ENCODE measurements at regions not wholly inside any gene's neighbourhood (a gene's known extent, or its start where the extent isn't known, plus 50 kb on each side); places are given as distances from the start of the nearest gene placed in this dataset.

DNA sequence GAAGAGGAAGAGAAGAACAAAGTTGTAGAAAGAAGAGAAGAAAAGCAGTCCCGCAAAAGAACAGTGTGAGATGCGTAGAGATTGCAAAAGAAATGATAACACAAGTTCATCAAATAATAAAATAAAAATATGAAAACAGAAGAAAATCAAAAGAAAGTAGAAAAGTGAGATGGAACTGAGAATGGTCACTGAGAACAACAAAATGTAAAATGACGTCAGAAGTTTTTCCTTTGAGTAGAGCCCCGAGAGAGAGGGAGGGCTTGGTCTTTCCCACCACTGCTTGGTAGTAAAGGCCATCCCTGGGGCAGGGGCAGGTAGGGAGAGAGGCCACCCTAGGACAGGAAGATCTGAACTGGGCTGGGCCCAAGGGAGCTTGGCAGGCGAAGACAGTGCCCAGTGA, 533.7 kb downstream of the QKI start:
- Histone ChIP-seq H3K4me1 (ENCODE audit: control insufficient read depth, insufficient read depth, low read length) (peaks cover 5% of the 10 kb centered on the region), H3K4me3 (ENCODE audit: low read length in 2 of 2) (no peak overlapping the region), H3K27me3 (ENCODE audit: control insufficient read depth in 1 of 2, insufficient read depth in 2 of 2, low read length in 2 of 2) (no peaks in the 10 kb centered on the region), H3K9ac (ENCODE audit: low read length in 2 of 2) (no peak overlapping the region), H3K27ac (ENCODE audit: low read length) (no peak overlapping the region), H3K36me3 (ENCODE audit: control insufficient read depth in 2 of 2, insufficient read depth in 2 of 2, low read length in 2 of 2) (no peaks in the 10 kb centered on the region), H3K9me3 (ENCODE audit: control insufficient read depth in 2 of 2, low read length in 2 of 2) (no peaks in the 10 kb centered on the region)

DNA sequence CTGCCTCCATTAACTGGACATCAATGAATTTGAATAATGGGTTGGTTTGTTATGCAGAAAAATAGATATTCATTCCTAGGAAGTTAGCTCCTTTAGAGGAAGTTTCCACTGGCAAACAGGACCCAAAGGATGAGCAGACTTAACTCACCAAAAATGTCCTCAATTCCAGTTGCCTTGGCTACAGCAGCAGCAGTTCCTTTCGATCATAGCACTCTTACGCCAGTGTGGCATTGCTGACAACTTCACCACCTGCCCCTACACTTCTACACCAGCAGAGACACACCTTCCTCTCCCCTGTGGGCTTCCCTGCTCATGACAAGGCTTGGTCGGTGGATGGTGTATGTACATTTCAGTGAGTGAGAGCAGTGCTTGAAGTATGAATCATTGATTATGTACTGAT, 532.8 kb downstream of the QKI start:
- H3K27me3 ChIP-seq (ENCODE audit: control insufficient read depth in 1 of 2, insufficient read depth in 2 of 2, low read length in 2 of 2): no peaks in the 10 kb centered on the region
- H3K36me3 ChIP-seq (ENCODE audit: control insufficient read depth in 2 of 2, insufficient read depth in 2 of 2, low read length in 2 of 2): no peaks in the 10 kb centered on the region
- no peaks in the 10 kb centered on the region for H3K9me3 ChIP-seq (ENCODE audit: control insufficient read depth in 2 of 2, low read length in 2 of 2)
- no peak overlapping the region for H3K9ac ChIP-seq (ENCODE audit: low read length in 2 of 2)
- H3K4me1 ChIP-seq (ENCODE audit: control insufficient read depth, insufficient read depth, low read length): peaks cover 5% of the 10 kb centered on the region
- no peak overlapping the region for H3K4me3 ChIP-seq (ENCODE audit: low read length in 2 of 2)
- no peak overlapping the region for H3K27ac ChIP-seq (ENCODE audit: low read length)

DNA sequence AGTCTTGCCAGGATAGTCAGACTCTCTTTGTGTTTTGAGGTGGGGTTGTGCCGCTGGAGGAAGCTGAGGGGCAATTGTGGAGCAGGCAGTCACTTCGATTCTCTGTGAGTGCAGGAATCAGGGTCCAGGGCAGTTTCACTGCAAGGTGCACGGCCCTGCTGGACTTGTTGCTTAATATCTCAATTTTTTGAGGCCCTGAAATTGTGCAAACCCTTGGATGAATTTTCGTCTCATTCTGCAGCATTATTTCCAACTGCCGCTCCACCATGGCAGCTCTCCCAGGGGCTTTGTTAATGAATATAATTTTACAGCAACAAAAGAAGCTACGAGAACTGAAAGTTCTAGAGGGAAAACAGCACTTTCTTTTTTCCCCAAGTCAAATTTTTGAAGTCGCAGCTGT, 531.9 kb downstream of the QKI start:
- Histone ChIP-seq H3K27me3 (ENCODE audit: control insufficient read depth in 1 of 2, insufficient read depth in 2 of 2, low read length in 2 of 2) (no peaks in the 10 kb centered on the region), H3K27ac (ENCODE audit: low read length) (no peak overlapping the region), H3K9me3 (ENCODE audit: control insufficient read depth in 2 of 2, low read length in 2 of 2) (no peaks in the 10 kb centered on the region), H3K4me3 (ENCODE audit: low read length in 2 of 2) (peak overlapping the region in 1 of 2 donors; percentile 19), H3K4me1 (ENCODE audit: control insufficient read depth, insufficient read depth, low read length) (peaks cover 10% of the 10 kb centered on the region), H3K36me3 (ENCODE audit: control insufficient read depth in 2 of 2, insufficient read depth in 2 of 2, low read length in 2 of 2) (no peaks in the 10 kb centered on the region), H3K9ac (ENCODE audit: low read length in 2 of 2) (no peak overlapping the region)

DNA sequence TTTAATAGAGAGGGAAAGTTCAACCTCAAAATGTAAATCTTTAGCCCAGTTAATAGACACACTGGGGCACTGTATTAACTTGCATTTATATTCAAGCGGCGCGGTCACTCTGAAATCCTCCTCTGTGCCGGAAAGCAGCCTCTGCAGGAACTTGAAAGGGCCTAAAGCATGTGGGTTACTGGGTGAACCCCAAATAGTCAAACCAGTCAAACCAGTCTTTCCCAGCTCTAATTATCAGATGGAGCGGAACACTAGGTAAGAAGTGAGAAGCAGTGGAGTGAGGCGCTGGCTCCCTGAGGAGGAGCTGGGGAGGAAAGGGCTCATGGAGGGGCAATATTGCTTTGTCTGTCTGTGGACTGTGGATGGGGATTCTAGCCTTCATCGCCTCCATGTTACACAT, 531.3 kb downstream of the QKI start:
- H3K9me3 ChIP-seq (ENCODE audit: control insufficient read depth in 2 of 2, low read length in 2 of 2): no peaks in the 10 kb centered on the region
- H3K27ac ChIP-seq (ENCODE audit: low read length): no peak overlapping the region
- peak overlapping the region in 1 of 2 donors; percentile 29 for H3K4me3 ChIP-seq (ENCODE audit: low read length in 2 of 2)
- peaks cover 11% of the 10 kb centered on the region for H3K4me1 ChIP-seq (ENCODE audit: control insufficient read depth, insufficient read depth, low read length)
- no peaks in the 10 kb centered on the region for H3K27me3 ChIP-seq (ENCODE audit: control insufficient read depth in 1 of 2, insufficient read depth in 2 of 2, low read length in 2 of 2)
- no peaks in the 10 kb centered on the region for H3K36me3 ChIP-seq (ENCODE audit: control insufficient read depth in 2 of 2, insufficient read depth in 2 of 2, low read length in 2 of 2)
- no peak overlapping the region for H3K9ac ChIP-seq (ENCODE audit: low read length in 2 of 2)

DNA sequence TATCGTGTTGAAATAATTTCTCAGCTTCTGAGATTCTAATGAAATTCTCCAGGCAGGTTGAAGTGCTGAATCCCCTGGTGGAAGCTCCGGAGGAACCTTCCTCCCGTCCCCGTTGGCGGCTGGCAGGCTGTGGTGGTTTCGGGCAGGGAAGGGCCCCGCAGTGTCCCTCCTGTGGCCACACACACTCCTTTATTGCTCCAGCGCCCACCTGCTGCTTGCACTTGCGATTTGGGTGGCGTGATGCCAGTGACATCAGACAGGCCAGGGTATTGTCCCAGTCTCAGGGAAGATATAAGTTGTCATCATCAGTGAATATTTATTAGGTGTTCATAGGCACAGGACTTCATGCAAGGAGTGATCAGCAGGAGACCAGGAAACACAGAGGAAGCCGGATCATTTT, 530.4 kb downstream of the QKI start:
- no peaks in the 10 kb centered on the region for H3K9me3 ChIP-seq (ENCODE audit: control insufficient read depth in 2 of 2, low read length in 2 of 2)
- no peak overlapping the region for H3K27ac ChIP-seq (ENCODE audit: low read length)
- no peaks in the 10 kb centered on the region for H3K36me3 ChIP-seq (ENCODE audit: control insufficient read depth in 2 of 2, insufficient read depth in 2 of 2, low read length in 2 of 2)
- H3K4me3 ChIP-seq (ENCODE audit: low read length in 2 of 2): no peak overlapping the region
- H3K27me3 ChIP-seq (ENCODE audit: control insufficient read depth in 1 of 2, insufficient read depth in 2 of 2, low read length in 2 of 2): no peaks in the 10 kb centered on the region
- peaks cover 11% of the 10 kb centered on the region for H3K4me1 ChIP-seq (ENCODE audit: control insufficient read depth, insufficient read depth, low read length)
- H3K9ac ChIP-seq (ENCODE audit: low read length in 2 of 2): no peak overlapping the region

DNA sequence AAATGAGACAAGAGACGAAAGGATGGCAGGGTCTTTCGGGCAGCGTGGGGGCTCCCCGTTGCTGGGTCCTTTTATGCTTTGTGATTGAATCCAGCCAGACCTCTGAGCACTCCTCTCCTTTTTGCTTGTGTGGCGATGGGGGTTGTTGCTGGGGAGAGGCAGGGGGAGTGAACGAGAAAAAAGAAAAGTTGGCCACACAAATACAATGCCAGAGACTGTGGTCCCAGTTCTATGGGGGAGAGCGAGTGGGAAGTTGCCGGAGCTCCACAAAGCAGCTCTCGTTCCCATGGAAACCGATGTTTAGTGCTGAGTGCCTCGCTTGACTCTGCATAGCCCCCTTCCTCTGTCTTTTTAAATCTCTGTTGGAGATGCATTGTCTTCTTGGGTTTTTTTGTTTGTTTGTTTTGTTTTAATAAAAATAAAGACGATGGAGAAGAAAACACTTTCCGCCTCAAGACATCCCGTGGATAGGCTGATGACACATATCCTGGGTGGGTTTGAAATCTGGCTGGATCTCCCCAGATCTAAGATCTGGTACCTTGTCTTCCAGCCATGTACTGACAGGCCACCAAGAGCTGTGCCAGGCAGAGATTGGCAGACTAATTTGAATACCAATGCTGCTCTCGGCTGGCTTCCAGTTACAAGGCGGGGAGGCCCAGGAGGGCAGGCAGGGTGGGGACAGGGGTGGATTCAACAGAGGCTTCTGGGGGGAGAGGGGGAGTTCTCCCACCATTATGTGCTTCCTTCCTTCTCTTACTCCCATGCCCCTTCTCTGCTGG, 529.3 kb downstream of the QKI start:
- H3K9me3 ChIP-seq (ENCODE audit: control insufficient read depth in 2 of 2, low read length in 2 of 2): no peaks in the 10 kb centered on the region
- no peaks in the 10 kb centered on the region for H3K27me3 ChIP-seq (ENCODE audit: control insufficient read depth in 1 of 2, insufficient read depth in 2 of 2, low read length in 2 of 2)
- H3K4me3 ChIP-seq (ENCODE audit: low read length in 2 of 2): peak overlapping the region in 1 of 2 donors; percentile 8
- H3K27ac ChIP-seq (ENCODE audit: low read length): peak overlapping the region; percentile 31
- peaks cover 11% of the 10 kb centered on the region for H3K4me1 ChIP-seq (ENCODE audit: control insufficient read depth, insufficient read depth, low read length)
- no peak overlapping the region for H3K9ac ChIP-seq (ENCODE audit: low read length in 2 of 2)
- no peaks in the 10 kb centered on the region for H3K36me3 ChIP-seq (ENCODE audit: control insufficient read depth in 2 of 2, insufficient read depth in 2 of 2, low read length in 2 of 2)

DNA sequence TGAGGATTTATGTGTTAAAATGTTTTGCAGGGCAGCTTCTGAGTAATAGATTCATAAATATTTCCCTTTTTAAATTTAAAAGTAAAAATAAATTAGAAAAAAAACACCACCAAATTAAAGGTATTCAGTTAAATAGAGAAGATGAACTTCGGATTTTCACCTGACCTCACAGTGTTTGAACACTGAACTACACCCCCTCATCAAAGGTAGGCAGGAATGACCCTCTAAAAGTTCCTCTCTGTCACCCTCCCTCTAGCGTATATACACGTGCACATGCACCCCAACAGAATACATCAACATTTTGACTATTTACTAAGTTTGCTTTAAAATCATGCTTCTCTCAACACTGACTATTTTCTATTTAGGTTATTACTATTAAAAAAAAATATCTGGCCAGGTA, 528.3 kb downstream of the QKI start:
- no peaks in the 10 kb centered on the region for H3K9me3 ChIP-seq (ENCODE audit: control insufficient read depth in 2 of 2, low read length in 2 of 2)
- no peak overlapping the region for H3K9ac ChIP-seq (ENCODE audit: low read length in 2 of 2)
- peaks cover 11% of the 10 kb centered on the region for H3K4me1 ChIP-seq (ENCODE audit: control insufficient read depth, insufficient read depth, low read length)
- H3K27me3 ChIP-seq (ENCODE audit: control insufficient read depth in 1 of 2, insufficient read depth in 2 of 2, low read length in 2 of 2): no peaks in the 10 kb centered on the region
- H3K4me3 ChIP-seq (ENCODE audit: low read length in 2 of 2): no peak overlapping the region
- H3K27ac ChIP-seq (ENCODE audit: low read length): no peak overlapping the region
- H3K36me3 ChIP-seq (ENCODE audit: control insufficient read depth in 2 of 2, insufficient read depth in 2 of 2, low read length in 2 of 2): no peaks in the 10 kb centered on the region

DNA sequence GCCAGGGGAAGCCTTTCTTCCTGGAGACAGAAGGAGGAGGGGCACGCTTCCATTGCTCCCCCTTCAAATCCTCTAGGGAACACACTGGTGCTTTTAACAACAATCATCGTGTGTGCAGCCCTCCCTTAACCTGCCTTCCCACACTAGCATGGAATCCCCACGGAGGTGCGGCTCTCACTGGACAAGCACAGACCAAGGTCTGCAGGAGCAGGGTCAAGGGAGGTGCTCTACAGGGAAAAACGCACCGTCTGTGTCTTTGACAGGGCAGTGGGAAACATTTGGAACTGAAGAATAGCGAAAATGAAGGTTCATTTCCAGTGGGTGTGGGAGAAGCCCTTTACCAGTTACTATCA, 527.1 kb downstream of the QKI start:
- Histone ChIP-seq H3K9me3 (ENCODE audit: control insufficient read depth in 2 of 2, low read length in 2 of 2) (no peaks in the 10 kb centered on the region), H3K9ac (ENCODE audit: low read length in 2 of 2) (no peak overlapping the region), H3K4me3 (ENCODE audit: low read length in 2 of 2) (peak overlapping the region in 1 of 2 donors; percentile 29), H3K27me3 (ENCODE audit: control insufficient read depth in 1 of 2, insufficient read depth in 2 of 2, low read length in 2 of 2) (no peaks in the 10 kb centered on the region), H3K27ac (ENCODE audit: low read length) (no peak overlapping the region), H3K4me1 (ENCODE audit: control insufficient read depth, insufficient read depth, low read length) (peaks cover 6% of the 10 kb centered on the region), H3K36me3 (ENCODE audit: control insufficient read depth in 2 of 2, insufficient read depth in 2 of 2, low read length in 2 of 2) (no peaks in the 10 kb centered on the region)

DNA sequence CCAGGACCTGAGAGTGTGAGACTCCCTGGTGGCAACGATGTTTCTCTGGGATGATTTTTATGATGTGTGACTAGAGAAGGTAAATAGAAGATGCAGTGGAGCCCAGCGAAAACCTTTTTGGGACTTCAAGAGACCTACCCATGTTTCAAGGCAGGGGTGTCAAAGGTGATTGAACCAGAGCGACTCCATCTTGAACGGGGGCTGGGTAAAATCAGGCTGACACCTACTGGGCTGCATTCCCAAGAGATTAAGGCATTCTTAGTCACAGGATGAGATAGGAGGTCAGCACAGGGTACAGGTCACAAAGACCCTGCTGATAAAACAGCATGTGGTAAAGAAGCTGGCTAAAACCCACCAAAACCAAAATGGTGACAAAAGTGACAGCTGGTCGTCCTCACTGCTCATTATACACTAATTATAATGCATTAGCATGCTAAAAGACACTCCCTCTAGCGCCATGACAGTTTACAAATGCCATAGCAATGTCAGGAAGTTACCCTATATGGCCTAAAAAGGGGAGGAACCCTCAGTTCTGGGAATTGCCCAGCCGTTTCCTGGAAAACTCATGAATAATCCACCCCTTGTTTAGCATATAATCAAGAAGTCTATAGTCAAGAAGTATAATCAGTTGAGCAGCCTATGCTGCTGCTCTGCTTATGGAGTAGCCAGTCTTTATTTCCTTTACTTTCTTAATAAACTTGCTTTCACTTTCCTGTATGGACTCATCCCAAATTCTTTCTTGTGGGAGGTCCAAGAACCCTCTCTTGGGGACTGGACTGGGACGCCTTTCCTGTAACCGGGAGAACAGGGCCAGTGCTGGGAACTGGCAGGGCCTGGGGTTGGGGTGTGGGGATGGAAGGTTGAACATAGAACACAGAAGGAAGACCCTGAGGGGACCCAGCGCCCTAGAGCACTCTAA, 526.4 kb downstream of the QKI start:
- Histone ChIP-seq H3K9me3 (ENCODE audit: control insufficient read depth in 2 of 2, low read length in 2 of 2) (no peaks in the 10 kb centered on the region), H3K27me3 (ENCODE audit: control insufficient read depth in 1 of 2, insufficient read depth in 2 of 2, low read length in 2 of 2) (no peaks in the 10 kb centered on the region), H3K27ac (ENCODE audit: low read length) (no peak overlapping the region), H3K4me1 (ENCODE audit: control insufficient read depth, insufficient read depth, low read length) (peaks cover 6% of the 10 kb centered on the region), H3K9ac (ENCODE audit: low read length in 2 of 2) (no peak overlapping the region), H3K4me3 (ENCODE audit: low read length in 2 of 2) (peak overlapping the region in 1 of 2 donors; percentile 29), H3K36me3 (ENCODE audit: control insufficient read depth in 2 of 2, insufficient read depth in 2 of 2, low read length in 2 of 2) (no peaks in the 10 kb centered on the region)

DNA sequence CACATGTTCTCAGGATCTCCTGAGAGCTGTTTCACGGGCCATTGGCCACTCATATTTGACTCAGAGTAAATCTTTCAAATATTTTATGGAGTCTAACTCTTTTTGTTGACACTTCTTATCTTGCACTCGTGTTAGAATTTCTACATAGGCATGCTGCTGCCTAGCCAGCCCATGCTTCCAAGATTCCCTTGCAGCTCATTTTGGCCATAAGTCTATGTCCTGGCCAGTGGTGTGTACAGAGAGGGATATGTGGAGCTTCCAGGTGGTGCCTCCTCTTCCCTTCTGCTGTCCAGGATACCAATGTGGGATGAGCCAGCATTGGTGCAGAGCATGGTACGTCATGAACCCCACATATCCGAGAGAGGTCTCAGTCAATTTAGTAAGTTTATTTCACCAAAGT, 522.6 kb downstream of the QKI start:
- Histone ChIP-seq H3K36me3 (ENCODE audit: control insufficient read depth in 2 of 2, insufficient read depth in 2 of 2, low read length in 2 of 2) (no peaks in the 10 kb centered on the region), H3K27ac (ENCODE audit: low read length) (no peak overlapping the region), H3K27me3 (ENCODE audit: control insufficient read depth in 1 of 2, insufficient read depth in 2 of 2, low read length in 2 of 2) (no peaks in the 10 kb centered on the region), H3K9ac (ENCODE audit: low read length in 2 of 2) (no peak overlapping the region), H3K4me3 (ENCODE audit: low read length in 2 of 2) (no peak overlapping the region), H3K4me1 (ENCODE audit: control insufficient read depth, insufficient read depth, low read length) (peaks cover 6% of the 10 kb centered on the region), H3K9me3 (ENCODE audit: control insufficient read depth in 2 of 2, low read length in 2 of 2) (no peaks in the 10 kb centered on the region)

All from stomach smooth muscle (tissue), 2 donors.